ENCODE measurements at regions not wholly inside any gene's neighbourhood (a gene's known extent, or its start where the extent isn't known, plus 50 kb on each side); places are given as distances from the start of the nearest gene placed in this dataset.

GRCh38 chr20:56689318-56689717, 60.2 kb downstream of the TFAP2C start:
- no peaks in the 10 kb centered on the region for H3K36me3 ChIP-seq (replicated peaks in 1 of 2; ENCODE audit: insufficient read depth in 1 of 2, low read depth in 2 of 2)
- peaks cover 12% of the 10 kb centered on the region for H3K4me1 ChIP-seq
- no peak for ATAC-seq
- intact Hi-C loops (cut with DNase I), result no loop called here
- no peak overlapping the region for H3K4me3 ChIP-seq
- H3K27ac ChIP-seq, result no peak overlapping the region
- 32 to 59% methylated on average over 3 to 7 of the region's 7 CpGs for WGBS, 2 donors
- TF ChIP-seq CTCF (IDR thresholded peaks at IDR 0.05) (no peak), POLR2A (IDR thresholded peaks at IDR 0.05) (no peak)
- no peaks in the 10 kb centered on the region for H3K27me3 ChIP-seq
- no peaks in the 10 kb centered on the region for H3K9me3 ChIP-seq
- peak in 1 of 4 donors; percentile 6 for DNase-seq

GRCh38 chr20:56689852-56690485, 60.9 kb downstream of the TFAP2C start:
- H3K27me3 ChIP-seq, result no peaks in the 10 kb centered on the region
- no peaks in the 10 kb centered on the region for H3K36me3 ChIP-seq (replicated peaks in 1 of 2; ENCODE audit: insufficient read depth in 1 of 2, low read depth in 2 of 2)
- no peak overlapping the region for H3K27ac ChIP-seq
- DNase-seq (no peak), ATAC-seq (no peak)
- intact Hi-C loops (cut with DNase I), result no loop called here
- no peak overlapping the region for H3K4me3 ChIP-seq
- no peak for TF ChIP-seq CTCF (IDR thresholded peaks at IDR 0.05)
- TF ChIP-seq POLR2A (IDR thresholded peaks at IDR 0.05), result no peak
- H3K9me3 ChIP-seq, result no peaks in the 10 kb centered on the region
- WGBS, 2 donors, result 53 to 55% methylated on average over 7 to 8 of the region's 8 CpGs
- H3K4me1 ChIP-seq, result peaks cover 12% of the 10 kb centered on the region

- Histone ChIP-seq H3K36me3 (replicated peaks in 1 of 2; ENCODE audit: insufficient read depth in 1 of 2, low read depth in 2 of 2) (no peaks in the 10 kb centered on the region), H3K4me3 (no peak overlapping the region), H3K9me3 (no peaks in the 10 kb centered on the region), H3K4me1 (peaks cover 12% of the 10 kb centered on the region), H3K27me3 (no peaks in the 10 kb centered on the region), H3K27ac (no peak overlapping the region)
- intact Hi-C loops (cut with DNase I), result no loop called here
- no peak for DNase-seq
- WGBS, 2 donors, result 24 to 41% methylated on average over 5 to 11 of the region's 11 CpGs
- no peak for ATAC-seq
- TF ChIP-seq CTCF (IDR thresholded peaks at IDR 0.05) (no peak), POLR2A (IDR thresholded peaks at IDR 0.05) (no peak)
Measured at GRCh38 chr20:56690531-56691175, 61.5 kb downstream of the TFAP2C start.

- no peak for TF ChIP-seq POLR2A (IDR thresholded peaks at IDR 0.05)
- no peak for TF ChIP-seq CTCF (IDR thresholded peaks at IDR 0.05)
- Histone ChIP-seq H3K9me3 (no peaks in the 10 kb centered on the region), H3K27ac (no peak overlapping the region), H3K36me3 (replicated peaks in 1 of 2; ENCODE audit: insufficient read depth in 1 of 2, low read depth in 2 of 2) (no peaks in the 10 kb centered on the region), H3K27me3 (no peaks in the 10 kb centered on the region), H3K4me1 (peaks cover 12% of the 10 kb centered on the region), H3K4me3 (no peak overlapping the region)
- DNase-seq, result peak in 1 of 4 donors; percentile 35
- intact Hi-C loops (cut with DNase I), result no loop called here
- ATAC-seq, result no peak
- 45 to 46% methylated on average over 8 to 11 of the region's 11 CpGs for WGBS, 2 donors
Measured at GRCh38 chr20:56691325-56691998, 62.4 kb downstream of the TFAP2C start.
